NCI-H2196 (cell line): ENCODE measurements at regions not wholly inside any gene's neighbourhood (a gene's known extent, or its start where the extent isn't known, plus 50 kb on each side); places are given as distances from the start of the nearest gene placed in this dataset.
"Not testable (repeated sequence)": the region's sequence is repeated elsewhere in the genome, so short reads cannot be mapped to it uniquely, and the experiment has no call there.

Experiments used
- DNase-seq: peaks from one replicate; lab custom pipeline; 2025; ENCODE audit not compliant: unreplicated experiment; lab: John Stamatoyannopoulos, UW

DNA sequence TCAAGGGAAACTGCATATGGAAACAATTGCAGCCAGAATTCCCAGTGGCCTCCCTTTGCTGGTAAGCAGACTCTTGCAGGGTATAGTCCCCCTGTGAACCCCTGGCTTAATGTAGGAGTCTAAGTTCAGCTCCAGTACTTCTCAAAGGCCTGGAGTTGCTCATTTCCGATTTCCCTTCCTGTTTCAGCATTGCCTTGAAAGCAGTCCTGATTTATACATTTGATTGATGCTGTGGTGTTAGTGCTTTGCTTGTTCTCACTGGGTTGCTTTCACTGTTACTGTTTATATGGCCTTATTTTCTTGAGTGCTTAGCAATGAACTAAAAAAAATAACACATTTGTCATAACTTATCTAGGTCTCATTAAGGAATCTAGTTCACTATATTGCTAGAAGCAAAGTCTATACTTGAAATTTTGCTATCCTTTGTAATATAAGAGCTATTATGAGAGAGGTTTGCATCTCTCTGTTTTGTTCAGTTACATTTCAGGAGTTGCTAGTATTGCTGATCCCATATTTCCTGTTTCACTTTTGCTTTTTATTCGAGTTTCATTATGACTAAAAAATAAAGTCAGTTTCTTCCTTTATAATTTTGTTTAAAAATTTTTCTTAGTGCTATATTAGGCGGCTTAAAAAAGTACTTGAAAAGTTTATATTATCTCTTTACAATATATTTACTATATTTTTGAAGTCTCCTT, 122.4 kb upstream of the NMUR2 start:
- DNase-seq: no peak

DNA sequence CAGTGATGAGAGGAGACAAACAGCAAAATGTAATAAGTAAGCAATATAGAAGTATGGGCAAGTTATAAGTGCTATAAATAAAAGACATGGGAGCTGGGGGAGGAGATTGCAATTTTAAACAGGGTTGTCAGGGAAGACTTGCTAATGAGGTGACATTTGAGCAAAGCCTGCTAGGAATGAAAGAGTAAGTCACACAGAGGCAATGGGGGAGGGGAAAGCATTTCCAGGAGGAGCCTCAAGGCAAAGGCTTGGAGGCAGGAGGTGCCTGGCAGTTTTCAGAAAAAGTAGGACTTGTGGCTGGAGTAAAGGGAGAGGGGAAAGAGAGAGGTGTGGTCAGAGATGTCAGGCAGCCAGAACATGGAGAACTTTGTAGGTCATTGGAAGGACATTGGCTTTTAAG, 124.4 kb upstream of the NMUR2 start:
- DNase-seq: no peak

DNA sequence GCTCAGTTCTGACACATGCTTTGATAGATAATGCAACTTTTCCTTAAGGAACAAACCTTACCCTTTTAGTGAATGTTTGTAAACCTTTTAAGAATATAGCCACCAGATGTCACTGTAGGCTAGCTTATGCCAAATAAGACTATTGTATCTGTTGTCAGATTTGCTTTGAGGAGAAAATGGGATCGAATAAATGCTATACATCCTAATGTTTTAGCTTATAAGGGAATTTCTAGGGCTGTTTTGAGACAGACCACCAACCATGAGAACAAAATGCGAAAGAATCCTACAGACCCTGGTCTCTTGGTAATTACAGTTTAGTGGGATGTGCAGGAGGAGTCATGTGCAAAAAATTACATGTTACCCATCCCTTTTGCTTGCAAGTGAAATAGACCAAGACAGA, 127.6 kb upstream of the NMUR2 start:
- DNase-seq: peak; percentile 73

DNA sequence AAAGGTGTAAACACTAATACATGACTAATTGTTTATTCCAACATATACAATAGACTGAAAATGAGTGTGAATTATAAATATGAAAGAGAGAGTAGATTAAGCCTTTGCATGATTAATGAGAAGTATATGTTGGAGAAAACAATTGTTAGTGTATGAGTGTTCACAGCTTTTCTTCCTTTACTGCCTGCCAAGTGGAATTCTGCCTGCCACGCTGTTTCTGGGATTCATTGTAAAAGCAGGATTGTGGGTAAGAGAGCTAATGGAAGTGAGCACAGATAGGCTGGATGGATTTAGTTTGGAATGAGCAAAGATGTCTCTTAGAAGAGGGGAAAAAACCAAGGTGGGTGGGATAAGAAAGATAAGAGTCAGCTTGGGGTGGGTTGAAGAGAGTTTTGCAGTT, 129.6 kb upstream of the NMUR2 start:
- no peak for DNase-seq

DNA sequence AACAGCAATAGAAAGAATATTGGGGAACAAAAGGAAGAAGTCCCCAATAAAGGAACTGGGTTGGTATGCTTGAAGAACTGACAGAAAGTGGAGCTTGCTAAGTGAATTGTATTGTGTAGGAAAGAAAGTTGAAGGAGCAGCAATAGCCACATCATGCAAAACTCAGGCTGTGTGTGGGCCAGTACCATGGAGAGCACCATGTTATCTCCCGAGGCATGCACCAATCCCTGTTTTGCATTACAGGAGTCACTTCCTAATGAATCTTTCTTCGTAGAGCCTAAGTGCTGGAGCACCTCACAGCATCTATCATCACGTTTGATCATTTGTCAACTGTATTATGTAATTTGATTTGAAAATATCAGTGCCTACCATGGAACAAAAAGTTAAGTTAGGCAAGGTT, 137.7 kb upstream of the NMUR2 start:
- no peak for DNase-seq

DNA sequence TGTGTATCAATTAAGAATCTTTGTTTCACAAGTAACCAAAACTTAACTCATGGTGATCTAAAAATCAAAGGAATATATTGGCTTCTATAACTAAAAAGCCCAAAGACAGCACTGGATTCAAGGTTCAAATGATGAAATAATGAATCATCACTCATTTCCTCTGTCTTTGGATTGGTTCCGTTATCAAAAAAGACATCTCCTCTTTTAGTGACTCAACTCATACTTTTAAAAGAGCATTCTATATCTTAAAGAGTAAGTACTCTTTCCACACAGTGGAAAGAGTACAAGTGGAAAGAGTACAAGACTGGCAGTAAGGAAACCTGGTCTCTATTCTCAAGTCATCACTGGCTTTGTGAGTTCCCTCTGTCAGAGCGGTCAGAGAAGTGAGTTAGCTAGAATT, 141.4 kb upstream of the NMUR2 start:
- no peak for DNase-seq

DNA sequence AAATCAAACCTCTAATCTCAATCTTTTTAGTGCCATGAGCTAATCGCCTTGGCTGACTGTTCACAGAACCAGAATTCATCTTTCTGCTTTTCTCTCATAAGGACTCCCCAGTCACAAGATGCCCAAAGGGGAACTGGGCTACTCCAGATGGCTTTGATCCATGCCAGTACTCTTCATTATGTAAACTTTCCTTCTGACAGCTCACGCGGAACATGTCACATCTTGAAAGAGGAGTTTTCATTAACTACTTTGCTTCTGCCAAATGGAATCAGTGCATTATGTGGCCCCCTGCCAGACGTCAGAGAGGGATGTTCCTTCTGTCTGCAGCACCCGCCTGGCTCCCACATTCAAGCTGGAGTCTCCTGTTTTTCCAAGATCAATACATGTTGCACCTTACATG, 142.1 kb upstream of the NMUR2 start:
- no peak for DNase-seq

DNA sequence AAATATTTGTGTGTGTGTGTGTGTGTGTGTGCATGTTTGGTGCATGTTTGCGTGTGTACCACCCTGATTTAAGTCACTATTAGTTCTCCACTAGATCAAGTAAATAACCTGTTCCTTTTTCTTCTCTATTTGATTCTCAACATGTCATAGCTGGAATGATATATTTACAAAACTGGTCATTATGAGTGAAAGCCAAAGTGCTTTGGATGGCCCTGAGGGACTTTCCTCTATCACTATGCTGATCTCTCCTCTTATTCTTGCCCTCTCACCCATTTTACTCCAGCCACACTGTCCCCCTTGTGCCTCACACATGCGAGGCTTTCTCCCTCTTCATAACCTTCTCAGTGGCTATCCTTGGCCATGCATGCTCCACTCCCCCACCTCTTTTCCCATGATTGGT, 144.6 kb upstream of the NMUR2 start:
- no peak for DNase-seq

DNA sequence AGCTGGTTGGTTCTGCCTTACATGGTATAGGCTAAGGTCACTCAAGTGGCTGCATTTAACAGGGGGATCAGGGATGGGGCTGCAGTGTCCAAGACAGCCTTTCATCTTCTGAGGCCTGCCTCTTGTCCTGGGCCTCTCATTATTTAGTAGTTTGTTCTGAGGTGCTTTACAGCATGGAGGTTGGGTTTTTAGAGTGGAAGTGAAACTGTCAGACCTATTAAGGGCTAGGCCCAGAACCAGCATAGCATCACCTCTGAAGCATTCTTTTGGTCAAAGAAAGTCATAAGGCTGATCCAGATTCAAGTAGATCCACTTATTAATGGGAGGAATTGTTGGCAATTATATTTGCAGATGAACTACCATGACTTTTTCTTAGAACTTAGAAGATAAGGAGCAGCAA, 146.0 kb upstream of the NMUR2 start:
- DNase-seq: no peak

DNA sequence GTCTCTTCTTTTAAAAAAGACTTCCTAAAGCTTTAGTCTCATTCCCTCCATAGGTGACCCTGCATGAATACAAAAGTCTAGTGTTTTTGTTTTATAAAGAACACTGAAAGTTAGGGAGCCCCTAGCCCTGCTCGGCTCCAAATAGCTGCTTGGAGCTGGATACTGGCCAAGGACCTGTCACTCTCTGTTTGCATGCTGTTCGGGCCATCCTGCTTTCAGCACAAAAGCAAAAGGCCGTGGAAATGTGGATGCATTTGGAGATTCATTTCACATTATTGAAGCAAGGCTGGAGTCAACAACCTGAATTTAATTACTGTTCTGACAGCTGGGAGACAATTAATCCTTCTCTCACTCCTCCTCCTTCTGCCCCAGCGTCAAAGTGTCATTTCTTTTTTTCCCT, 151.7 kb upstream of the NMUR2 start:
- DNase-seq: no peak

DNA sequence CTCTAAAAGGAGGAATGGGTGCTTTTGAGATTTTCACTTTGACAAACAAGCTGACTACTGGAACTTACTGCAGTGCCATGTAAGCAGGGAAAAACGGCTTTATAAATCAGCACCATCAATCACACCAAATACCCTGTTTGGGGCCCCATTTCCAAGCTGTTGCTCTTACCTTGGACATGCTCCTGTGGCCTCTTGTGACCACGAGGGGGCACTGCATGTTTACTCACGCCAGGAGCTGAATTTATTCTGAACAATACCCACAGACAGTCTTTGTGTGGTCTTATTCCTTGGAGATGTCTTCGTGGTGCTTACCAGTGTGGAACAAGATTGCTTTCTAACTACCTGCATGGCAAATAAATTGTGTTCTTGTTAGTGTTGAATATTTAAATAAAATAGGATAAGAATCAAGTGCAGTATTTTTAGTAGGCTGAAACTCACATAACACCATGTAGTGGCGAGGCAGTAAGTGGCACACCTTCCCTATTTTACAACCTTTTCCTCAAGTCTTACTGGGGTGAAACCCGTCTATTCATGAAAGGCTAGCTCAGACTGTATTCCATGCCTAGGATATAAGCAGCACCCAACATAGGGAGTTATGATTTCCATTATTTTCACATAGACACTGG, 155.5 kb upstream of the NMUR2 start:
- DNase-seq: peak; percentile 14

DNA sequence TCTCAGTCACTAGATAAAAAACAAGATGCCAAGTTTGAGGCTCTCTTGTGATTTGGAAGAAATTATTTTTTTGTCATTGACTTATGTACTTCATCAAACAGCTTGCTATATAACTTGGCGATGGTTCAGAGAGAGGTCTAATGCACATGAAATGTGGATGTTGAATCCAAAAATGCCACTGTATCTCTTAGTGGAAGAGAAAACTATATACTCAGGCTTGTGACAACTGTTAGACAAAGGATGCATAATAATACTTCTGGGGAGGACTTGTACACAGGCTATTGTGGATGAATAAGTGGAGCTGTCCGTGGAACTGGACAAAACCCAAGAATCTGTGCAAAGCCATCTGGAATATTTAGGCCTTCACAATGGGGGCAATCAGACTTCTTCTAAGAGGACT, 162.9 kb upstream of the NMUR2 start:
- no peak for DNase-seq

DNA sequence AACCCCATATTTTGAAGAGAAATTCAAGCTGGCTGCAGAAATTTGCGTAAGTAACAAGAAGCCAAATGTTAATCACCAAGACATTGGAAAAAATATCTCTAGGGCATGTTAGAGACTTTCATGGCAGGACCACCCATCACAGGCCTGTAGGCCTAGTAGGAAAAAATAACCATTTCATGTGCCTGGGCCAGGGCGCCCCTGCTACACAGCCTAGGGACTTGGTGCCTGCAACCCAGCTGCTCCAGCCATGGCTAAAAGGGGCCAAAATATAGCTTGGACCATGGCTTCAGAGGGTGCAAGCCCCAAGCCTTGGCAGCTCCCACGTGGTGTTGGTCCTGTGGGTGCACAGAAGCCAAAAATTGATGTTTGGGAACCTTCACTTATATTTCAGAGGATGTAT, 167.7 kb upstream of the NMUR2 start:
- DNase-seq: no peak

DNA sequence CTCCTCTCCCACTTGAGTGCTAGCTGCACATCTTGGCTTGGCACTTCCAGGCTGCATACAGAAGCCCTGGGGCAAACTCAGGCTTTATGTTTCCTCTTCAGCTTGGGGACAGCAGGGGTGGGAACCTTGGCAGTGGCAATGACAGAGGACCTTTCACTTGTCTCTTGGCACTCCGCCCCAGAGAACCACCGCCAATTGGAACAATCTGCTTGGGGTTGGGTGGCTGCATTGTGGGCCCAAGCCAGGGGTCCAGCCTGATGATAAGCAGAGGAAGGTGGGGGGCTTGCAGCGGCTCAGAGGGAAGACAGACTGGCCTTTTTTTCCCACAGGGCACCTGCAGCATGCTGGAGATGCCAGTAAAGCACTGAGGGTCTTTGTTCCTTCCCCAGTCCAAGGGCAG, 179.0 kb upstream of the NMUR2 start:
- DNase-seq: no peak

DNA sequence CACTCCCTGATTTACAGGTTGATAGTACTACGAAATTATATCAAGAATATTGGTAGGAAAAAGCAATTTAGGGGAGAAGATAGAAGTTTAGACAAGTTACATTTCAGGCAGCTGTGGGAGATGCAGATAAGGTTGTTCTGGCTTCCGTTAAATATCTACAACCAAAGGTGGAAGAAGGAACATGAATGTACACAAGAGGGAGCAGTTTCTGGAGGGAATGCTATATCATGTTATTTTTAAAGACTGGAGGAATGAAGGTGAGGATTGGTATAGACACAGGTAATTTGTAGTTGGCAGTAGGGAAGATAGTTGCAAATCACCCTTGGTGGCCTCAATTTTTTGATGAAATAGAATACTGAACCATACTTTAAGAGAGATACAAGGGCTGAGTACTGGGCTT, 187.3 kb upstream of the NMUR2 start:
- no peak for DNase-seq

DNA sequence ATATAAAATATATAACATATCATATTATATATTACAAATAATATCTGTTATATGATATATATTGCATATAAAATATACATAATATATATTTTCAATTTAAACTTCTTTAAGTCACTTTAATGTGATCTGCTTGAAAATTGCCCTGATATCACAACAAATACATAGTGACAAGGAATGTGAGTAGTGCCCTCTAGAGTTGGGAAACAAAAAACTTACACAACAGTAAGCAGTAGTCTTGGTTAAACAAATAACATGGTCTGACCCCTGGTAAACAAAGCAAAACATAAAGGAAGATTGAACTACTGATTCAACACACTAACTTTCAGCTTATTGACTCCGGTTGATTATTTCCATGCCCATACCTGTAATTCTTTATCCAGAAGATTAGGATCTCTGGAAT, 188.3 kb upstream of the NMUR2 start:
- no peak for DNase-seq

DNA sequence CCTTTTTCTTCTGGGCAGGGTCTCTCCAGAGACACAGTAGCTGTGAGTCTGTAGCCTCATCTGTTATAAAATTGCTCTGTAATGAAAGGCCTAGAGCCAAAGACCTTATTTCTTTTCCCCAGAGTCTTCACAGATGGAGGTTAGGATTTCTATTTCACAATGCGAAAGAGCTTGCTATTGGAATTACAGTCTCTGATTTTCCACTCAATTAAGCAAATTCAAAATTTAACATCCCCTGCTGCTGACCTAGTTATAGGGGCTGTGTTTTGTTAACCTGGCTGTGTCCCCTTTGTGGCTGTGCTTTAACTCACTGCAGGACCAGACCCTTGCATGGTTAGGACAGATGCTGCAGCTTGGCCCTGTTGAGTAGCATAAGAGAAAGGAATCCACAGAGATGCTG, 190.3 kb upstream of the NMUR2 start:
- DNase-seq: no peak

DNA sequence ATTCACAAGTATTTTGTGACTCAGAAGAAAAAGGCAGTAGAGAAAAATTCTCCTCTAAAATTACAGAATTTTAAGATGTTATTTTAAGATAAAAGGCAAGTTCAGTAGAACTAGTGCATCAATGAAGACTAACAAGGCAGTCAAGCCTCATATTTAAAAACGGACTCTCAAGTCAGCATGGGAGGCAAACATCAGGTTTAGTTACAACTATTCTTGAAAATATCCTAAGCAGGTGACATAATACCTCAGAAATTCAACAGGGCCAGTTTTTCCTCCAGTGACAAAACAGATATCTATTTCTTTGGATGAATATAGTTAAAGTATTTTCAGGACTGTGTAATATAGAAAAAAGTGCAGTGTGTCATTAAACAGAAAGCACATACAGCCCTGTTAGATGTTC, 194.0 kb upstream of the NMUR2 start:
- DNase-seq: no peak

DNA sequence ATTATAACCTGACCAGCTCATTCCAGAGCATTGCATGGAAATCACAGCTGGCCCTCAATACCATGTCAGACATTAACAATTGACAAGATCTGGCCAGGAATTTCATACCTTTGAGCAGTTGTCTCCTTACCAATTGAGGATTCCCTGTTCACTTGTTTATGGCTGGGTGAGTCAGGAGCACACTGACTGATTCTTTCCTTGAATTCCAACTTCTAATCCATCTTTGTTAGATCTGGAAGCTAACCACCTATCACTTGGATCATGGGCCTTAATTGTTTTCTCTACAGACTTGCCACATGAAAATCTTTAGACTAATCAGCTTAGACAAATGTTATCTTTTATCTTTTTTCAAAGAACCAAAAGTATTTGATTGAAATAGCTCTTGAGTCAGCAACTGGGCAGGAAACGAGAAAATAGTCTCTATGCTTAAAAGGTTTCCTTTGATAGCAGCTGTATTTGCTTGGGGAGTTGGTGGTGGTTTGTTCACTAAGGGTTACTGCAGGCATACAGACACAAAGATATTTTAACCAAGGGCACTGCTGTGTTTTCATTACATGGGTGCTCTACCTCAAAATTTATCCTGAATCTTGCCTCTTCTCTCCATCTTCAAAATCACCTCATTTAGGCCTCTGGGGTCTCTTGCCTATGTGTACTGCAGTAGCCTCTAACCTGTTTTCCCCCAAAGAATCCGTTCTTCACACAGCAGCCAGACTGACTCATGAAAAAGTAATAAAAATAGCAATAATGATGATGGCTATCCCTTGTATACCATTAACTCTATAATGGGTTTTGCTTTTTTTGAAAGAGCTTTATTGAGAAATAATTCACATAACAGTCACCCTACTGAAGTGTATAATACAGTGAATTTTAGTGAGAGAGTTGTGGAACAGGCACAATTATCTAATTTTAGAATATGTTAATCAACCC, 197.0 kb upstream of the NMUR2 start:
- DNase-seq: no peak

DNA sequence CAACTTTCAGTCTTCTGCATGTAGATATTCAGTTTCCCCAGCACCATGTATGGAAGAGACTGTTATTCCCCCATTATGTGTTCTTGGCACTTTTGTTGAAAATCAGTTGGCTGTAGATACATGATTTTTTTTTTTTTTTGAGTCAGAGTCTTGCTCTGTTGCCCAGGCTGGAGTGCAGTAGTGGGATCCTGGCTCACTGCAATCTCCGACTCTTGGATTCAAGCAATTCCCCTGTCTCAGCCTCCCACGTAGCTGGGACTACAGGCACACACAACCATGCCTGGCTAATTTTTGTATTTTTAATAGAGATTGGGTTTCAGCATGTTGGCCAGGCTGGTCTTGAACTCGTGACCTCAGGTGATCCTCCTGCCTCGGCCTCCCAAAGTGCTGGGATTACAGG, 201.0 kb upstream of the NMUR2 start:
- DNase-seq: not testable (repeated sequence)

DNA sequence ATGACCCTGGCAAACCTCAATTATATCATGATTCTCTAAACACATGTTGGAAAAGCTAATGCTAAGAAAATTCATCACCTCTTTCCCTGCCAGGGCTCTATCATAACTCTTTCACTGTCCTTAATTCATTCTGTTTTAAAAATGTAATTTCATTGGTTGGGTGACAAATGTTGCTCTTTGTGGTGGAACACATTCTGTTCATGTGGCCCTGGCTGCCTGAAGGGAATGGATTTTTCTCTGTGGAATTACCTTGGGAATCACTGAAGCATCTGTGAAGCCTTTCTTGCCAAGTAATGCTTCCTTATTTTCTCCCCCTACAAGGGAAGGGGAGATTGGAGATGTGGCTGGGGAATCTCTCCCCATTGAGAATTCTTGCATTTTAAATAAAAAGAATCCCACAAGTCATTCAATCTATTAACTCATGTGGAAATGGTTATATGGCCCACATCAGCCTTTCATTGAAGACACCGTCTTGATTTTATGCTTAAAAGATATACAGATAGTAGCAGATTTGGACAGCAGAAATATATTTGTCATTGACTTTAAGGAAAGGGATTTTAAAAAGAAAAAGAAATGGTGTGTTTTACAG, 201.8 kb upstream of the NMUR2 start:
- no peak for DNase-seq
